IPS-11a (cell line): ENCODE measurements at regions not wholly inside any gene's neighbourhood (a gene's known extent, or its start where the extent isn't known, plus 50 kb on each side); places are given as distances from the start of the nearest gene placed in this dataset.

Experiments
- H3K4me3 ChIP-seq: one replicate; pipeline ENCODE4 v1.5.1; 2013; ENCODE audit warnings: low read depth, low read length, control low read depth

- no peak overlapping the region for H3K4me3 ChIP-seq
Observed at GRCh38 chr6:169902604-169903003, 151.2 kb downstream of the ERMARD start.

DNA sequence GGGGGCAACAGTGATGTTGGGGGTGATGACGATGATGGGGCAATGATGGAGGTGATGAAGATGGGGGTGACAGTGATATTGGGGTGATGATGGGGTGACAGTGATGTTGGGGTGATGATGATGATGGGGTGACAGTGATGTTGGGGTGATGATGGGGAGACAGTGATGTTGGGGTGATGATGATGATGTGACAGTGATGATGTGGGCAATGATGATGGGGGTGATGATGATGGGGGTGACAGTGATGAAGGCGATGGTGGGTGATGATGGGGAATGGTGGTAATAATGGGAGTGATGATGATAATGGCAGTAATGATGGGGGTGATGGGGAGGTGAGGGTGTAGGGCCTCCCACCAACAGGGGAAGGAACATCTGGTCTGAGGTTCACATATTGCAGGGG, 150.6 kb downstream of the ERMARD start:
- H3K4me3 ChIP-seq = no peak overlapping the region

DNA sequence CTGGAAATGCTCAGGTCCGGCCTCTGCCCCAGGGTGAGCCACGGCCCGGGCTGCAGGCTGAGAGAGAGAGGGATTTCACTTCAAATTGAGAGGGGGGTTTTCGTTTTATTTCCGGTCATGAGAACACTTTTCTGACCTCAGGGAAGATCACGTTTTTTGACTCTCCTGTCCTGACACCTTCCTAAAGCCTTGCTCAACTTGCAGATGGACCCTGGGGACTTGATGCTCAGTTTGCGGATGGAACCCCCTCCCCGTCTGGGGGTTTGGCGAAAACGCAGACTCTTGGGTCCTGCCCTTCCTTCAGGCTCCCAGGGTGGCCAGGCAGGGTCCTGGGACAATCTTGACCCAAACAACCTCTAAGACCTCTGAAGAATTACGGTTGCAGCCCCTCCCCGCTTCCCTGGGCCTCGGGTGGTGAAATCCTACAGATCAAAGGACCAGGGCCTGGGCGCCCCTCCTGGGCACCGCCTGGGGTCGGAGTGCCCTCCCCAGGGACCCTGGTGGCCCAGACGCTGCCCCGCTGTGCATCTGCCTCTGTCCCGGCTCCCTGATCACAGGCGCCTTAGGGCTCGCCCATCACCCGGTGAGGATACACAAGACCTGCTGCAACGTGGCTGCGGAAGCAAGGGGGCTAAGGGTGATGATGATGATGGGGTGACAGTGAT, 148.2 kb downstream of the ERMARD start:
- no peak overlapping the region for H3K4me3 ChIP-seq

DNA sequence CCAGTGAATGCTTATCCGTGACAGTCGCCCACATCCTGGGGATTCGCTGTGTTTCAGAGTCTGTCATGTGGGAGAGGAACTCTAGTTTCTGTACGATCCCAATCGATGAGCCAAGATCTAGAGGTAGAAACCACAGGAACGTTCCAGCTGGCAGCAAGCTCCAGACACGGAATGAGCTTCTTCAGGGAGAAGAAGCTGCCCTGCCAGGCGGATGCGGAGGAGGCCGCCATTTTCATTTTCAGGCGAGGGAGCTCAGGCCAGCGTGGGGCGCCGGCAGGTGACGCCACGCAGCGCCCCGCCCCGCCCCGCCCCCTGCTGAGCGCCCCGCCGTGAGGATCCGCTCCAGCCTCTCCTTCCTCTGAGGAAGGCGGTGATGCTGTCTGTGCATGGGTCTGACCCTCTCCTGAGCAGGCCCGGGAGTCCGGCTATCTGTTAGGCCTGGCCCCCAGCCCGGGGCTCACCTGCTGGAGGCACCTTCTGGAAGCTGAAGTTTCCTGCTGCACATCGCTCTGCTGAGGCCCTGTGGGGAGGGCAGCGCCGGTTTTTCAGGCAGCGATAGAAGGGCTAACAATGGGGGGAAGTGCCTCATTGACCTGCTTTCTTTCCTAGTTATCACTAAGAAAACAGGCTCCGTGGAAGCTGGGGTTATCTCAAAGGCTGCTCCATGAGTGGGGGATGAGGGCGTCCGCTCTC, 147.5 kb downstream of the ERMARD start:
- no peak overlapping the region for H3K4me3 ChIP-seq

- H3K4me3 ChIP-seq = no peak overlapping the region
Observed at GRCh38 chr6:169897601-169898358, 146.4 kb downstream of the ERMARD start.

DNA sequence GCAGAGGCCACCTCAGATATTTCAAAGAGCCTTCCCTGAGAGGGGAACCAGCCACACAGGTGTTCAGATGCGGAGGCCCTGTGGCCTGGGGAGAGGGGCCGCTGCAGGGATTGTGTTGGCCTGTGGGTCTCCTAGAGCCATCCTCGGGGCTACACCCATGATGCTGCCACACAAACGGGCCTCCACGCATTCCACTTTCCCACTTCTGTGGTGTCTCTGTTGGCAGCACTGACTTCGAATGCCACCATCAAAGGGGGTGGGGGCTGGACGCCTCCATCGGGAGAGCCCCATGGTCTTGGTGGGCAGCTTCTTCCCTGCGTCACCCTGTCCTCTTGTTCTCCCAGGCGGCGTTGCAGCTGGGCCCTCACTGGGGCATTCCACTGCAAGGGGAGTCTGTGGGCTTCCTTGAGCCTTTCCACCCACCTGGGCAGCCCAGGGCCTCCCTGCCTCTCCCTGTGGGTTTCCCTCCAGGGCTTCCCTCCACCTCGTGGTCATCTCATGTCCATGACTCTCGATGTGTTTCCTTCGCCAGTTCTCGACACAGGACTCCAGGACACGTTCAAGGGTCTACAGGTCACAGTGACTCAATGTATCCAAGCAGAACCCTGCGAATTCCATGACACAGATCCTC, 145.5 kb downstream of the ERMARD start:
- no peak overlapping the region for H3K4me3 ChIP-seq

- no peak overlapping the region for H3K4me3 ChIP-seq
Observed at GRCh38 chr6:169895926-169896761, 144.7 kb downstream of the ERMARD start.

DNA sequence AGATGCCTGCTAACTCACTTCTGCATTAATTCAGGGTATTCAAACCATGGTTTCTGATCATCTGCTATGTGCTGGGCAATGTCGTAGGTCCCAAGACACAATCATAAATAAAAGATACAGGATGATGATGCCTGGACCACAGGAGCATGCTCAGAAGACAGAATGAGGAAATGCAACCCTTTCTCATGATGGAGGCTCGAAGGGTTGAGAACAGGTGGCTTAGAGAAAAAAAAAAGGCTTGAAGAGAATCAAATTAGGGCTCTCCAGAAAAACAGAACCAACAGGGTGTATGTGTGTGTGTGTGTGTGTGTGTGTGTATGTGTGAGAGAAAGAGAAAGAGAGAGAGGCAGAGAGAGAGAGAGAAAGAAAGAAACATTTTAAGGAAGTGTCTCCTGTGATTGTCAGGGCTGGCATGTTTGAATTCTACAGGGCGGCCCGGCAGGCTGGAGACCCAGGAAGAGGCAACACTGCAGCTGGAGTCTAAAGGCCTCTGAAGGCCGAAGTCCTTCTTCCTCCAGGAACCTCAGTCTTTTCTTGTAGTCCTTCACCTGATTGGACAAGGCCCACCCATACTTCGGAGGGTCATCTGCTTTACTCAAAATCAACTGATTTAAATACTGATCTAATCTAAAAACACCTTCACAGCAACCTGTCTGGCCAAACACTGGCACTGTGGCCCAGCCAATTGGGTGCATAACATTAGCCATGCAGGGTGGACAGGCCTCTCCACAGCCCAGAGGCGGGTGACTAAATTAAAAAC, 143.8 kb downstream of the ERMARD start:
- H3K4me3 ChIP-seq = no peak overlapping the region

- no peak overlapping the region for H3K4me3 ChIP-seq
Observed at GRCh38 chr6:169894377-169894960, 143.0 kb downstream of the ERMARD start.

GRCh38 chr6:169893624-169894023, 142.2 kb downstream of the ERMARD start:
- no peak overlapping the region for H3K4me3 ChIP-seq

GRCh38 chr6:169891846-169892245, 140.4 kb downstream of the ERMARD start:
- no peak overlapping the region for H3K4me3 ChIP-seq

- no peak overlapping the region for H3K4me3 ChIP-seq
Observed at GRCh38 chr6:169891421-169891820, 140.0 kb downstream of the ERMARD start.

- H3K4me3 ChIP-seq = no peak overlapping the region
Observed at GRCh38 chr6:169890901-169891300, 139.5 kb downstream of the ERMARD start.

- no peak overlapping the region for H3K4me3 ChIP-seq
Observed at GRCh38 chr6:169890049-169890448, 138.6 kb downstream of the ERMARD start.

GRCh38 chr6:169887529-169888140, 136.2 kb downstream of the ERMARD start:
- H3K4me3 ChIP-seq = no peak overlapping the region

GRCh38 chr6:169886631-169887227, 135.3 kb downstream of the ERMARD start:
- no peak overlapping the region for H3K4me3 ChIP-seq

- H3K4me3 ChIP-seq = no peak overlapping the region
Observed at GRCh38 chr6:169885831-169886230, 134.4 kb downstream of the ERMARD start.

- no peak overlapping the region for H3K4me3 ChIP-seq
Observed at GRCh38 chr6:169885131-169885530, 133.7 kb downstream of the ERMARD start.

DNA sequence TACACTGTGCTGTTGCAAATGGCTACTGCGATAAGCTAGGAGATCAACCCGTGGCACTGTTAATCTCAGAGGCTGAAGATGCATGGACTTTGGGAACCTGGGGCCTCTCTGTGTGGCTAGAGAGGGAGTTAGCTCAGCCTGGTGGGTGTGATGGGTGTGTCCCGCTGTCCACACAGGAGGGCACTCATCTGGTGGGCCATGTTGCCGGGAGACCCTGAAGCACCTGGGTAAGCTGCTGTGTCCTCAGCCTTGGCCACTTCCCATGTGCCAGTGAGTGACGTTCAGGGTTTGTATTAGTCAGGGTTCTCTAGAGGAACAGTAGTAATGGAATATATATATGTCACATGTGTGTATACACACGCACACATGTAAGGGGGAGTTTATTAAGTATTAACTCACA, 132.7 kb downstream of the ERMARD start:
- H3K4me3 ChIP-seq = no peak overlapping the region
